SW 1271 (cell line): ENCODE measurements at regions not wholly inside any gene's neighbourhood (a gene's known extent, or its start where the extent isn't known, plus 50 kb on each side); places are given as distances from the start of the nearest gene placed in this dataset.

ENCODE experiments used
- DNase-seq, 2 experiments: peaks; one replicate each; lab custom pipeline; 2025; lab: John Stamatoyannopoulos, UW

DNA sequence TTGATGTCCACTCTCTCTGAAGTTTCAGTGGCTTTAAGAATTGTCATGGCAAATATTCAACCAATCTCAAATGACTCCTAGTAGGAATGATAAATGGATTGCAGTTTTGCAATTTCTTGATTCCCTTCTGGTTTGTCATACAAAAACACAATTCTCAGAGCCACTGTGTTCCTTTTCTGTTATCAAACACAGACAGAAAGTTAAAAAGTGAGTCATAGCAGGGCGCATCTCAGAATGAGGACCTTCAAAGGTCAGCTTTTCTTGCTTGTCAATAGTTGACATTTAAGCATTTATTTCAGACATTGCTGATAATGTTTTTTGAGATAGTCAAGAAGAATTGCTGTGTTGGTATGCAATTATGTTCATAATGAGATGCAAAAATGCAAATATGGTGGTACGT is 405.9 kb downstream of the NR2F2 start:
- no peak for DNase-seq

GRCh38 chr15:96737408-96737807 is 406.9 kb downstream of the NR2F2 start:
- DNase-seq, result no peak

- no peak for DNase-seq
Observed at GRCh38 chr15:96746665-96747064, 416.2 kb downstream of the NR2F2 start.

GRCh38 chr15:96747291-96747690 is 416.8 kb downstream of the NR2F2 start:
- DNase-seq, result no peak

DNA sequence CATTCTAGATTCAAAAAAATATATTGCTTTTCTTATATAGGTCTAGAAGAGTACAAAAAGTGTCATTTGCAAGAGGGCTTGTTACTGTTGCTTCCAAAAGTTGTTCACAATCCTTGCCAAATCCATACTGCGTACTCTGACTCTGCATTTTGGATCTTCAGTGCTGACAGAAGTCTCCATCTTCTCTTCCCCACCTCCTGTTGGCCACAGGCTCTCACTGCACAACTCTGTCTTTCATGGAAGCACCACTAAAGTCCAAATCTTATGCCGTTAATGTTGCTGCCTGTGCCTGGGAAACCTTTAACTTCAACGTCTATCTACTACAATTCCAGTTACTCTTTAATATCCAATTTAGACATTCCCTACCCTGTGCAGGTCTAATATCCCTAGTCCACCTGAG is 419.9 kb downstream of the NR2F2 start:
- DNase-seq, result no peak

GRCh38 chr15:96756146-96756545 is 425.6 kb downstream of the NR2F2 start:
- no peak for DNase-seq

GRCh38 chr15:96756656-96757055 is 426.2 kb downstream of the NR2F2 start:
- no peak for DNase-seq

DNA sequence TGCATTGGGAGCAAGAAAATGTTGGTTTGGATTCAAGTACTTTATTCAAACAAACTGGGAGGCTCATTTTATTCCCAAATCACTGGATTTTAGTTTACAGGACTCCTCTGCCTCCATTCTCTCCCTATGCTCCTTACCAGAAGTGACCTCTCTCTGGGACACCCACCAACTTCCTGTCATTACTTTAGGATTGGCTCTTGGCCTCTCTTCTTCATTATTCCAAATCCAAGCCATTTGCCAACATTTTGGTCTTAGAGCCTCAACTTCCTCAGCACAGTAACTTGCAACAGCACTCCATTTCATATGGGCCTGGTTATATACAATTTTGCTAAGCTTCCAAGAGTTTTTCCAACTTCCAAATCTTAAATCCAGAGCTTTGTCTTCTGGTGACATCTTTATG is 432.1 kb downstream of the NR2F2 start:
- DNase-seq, result no peak

- no peak for DNase-seq
Observed at GRCh38 chr15:96764501-96764900, 434.0 kb downstream of the NR2F2 start.

DNA sequence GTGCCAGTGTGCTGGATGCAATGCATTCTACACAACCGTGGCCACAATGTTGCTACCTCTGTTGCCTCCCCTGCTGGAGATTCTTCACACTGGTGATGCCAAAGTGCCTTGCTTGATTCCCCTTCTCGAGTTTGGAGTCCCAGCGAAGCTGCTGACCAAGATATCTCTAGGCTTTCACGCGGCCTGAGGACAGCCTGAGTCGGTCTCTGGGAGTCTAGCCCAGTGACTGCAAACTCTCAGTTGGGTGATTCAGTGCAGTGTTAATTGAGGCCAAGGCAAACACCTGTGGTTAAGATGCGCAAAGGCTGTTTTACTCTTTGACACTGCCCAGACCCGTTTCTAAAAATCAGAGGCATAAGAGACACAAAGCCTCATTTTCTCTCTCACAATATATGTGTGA is 434.4 kb downstream of the NR2F2 start:
- no peak for DNase-seq

GRCh38 chr15:96766366-96766765 is 435.9 kb downstream of the NR2F2 start:
- no peak for DNase-seq

DNA sequence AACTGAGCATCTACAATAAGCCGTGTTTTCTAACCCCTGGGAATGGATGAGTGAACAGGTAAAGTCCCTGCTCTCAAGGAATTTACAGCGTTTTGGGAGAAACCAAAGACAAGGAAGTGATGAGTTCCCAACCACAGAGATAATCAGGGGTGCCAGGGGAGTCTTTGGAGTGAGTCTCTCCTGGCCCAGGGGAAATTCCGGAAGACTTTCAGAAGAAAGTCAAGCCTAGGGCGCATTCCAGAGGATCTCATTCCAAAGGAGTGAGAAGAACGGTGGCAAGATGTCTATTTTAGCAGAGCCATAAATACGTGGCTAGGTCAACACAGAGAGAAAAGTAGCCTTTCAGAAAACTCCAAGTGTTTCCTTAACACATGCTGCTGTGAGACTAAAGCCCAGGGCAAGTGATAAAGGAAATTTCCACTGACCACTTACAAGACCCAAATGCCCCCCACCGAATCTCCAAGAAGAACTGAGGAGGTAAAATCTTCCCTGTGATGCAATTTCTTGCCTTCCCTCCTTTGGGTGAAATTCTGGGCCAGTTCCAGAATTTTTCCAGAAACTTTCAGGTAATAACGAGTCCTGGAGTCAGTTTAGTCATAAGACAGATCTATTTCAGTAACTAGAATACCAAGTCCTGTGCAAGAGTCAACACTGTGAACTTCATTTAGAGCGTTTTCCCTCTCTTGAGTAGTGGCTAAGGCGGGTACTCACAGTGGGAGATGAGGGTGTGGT is 437.4 kb downstream of the NR2F2 start:
- DNase-seq, result peak in 1 of 2 experiments; percentile 21

DNA sequence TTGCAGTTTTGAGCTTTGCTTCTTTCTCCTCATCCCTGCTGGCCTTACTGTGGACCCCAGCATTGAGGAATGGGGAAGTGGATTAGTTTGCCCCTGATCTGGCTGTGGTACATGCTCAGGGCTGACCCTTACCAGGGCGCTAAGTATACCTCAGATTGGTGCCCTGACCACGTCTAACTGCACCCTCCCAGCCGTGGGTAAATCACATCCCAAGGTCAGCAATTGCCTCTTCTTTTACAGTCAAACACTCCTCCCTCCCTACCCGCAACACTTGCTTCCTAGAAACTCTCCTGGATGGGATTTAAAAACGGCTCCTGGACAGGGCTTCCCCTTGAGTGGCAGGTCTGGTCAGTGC is 437.9 kb downstream of the NR2F2 start:
- no peak for DNase-seq

DNA sequence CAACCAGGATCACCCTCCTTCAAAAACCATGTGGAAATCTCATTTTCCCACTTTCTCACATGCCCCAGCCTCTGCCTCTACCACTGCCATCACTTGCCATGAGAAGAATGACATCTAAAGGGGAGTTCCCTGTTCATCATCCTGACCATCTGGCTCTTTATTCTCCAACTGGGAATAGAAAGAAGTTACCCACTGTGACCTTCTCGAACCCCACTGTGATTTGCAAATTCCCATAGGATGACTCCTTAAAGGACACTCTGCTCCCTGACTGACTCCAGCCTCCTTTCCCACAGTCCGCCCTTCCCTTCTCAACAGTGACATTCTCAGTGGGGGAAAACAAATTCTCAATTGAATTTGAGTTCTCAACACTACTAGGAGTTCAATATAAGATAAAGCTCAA is 440.5 kb downstream of the NR2F2 start:
- no peak for DNase-seq

DNA sequence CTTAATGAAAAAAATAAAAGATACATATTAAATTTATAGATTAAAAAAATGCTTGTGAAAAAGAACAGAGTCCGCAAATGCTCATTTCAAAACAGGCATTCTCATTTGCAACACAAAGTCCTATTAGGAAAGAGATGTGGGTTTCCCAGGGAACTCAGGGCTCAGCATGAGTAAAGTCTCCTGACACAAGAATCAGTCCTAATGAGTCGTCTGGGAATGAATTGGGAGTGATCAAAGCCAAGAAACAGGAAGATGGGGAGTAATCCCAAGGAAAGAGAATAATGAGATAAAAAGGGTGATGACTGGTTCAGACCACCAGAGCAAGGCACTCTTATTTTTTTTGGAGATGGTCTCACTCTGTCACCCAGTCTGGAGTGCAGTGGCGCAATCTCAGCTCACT is 443.7 kb downstream of the NR2F2 start:
- DNase-seq, result no peak

DNA sequence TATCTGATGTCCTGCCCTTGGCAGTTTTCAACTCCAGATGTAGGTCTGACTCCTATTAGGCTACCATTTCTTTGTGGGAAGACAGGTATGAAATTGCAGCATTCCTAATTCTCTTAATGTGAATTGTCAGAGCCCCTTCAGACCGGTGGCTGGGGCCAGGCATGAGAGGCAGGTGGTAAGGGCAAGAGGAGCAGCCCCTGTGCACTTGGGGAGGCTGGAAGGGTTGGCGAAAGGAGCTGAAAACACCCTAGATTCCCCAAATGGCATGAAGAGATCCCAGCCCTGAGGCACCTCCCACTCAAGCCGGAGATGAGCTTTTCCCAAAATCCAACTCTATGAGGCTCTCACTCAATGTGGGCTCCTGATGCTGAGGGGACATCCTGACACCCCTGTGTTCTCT is 453.2 kb downstream of the NR2F2 start:
- no peak for DNase-seq

GRCh38 chr15:96790004-96790403 is 459.5 kb downstream of the NR2F2 start:
- DNase-seq, result no peak

DNA sequence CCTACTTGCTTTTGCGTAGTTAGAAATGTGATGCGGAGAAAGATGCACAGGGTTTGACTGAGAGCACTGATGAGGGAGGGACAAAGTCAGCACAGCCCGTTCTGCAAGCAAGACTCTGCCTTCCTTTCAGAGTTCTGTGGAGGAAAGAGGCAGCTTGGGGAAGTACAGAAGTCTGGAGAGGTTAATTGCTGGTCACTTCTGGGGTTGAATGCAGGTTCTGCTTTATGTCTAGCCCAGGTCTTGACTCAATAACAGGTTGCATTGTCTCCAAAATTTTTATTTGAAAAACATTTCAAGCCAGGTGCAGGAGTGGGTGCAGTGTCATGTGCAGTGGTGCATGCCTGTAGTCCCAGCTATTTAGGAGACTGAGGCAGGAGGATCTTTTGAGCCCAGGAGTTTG is 461.7 kb downstream of the NR2F2 start:
- no peak for DNase-seq

- no peak for DNase-seq
Observed at GRCh38 chr15:96796841-96797240, 466.3 kb downstream of the NR2F2 start.

- no peak for DNase-seq
Observed at GRCh38 chr15:96801576-96802150, 471.2 kb downstream of the NR2F2 start.

- DNase-seq, result no peak
Observed at GRCh38 chr15:96802611-96803255, 472.2 kb downstream of the NR2F2 start.

GRCh38 chr15:96804754-96805153 is 474.3 kb downstream of the NR2F2 start:
- DNase-seq, result no peak

- no peak for DNase-seq
Observed at GRCh38 chr15:96807361-96807760, 476.9 kb downstream of the NR2F2 start.

DNA sequence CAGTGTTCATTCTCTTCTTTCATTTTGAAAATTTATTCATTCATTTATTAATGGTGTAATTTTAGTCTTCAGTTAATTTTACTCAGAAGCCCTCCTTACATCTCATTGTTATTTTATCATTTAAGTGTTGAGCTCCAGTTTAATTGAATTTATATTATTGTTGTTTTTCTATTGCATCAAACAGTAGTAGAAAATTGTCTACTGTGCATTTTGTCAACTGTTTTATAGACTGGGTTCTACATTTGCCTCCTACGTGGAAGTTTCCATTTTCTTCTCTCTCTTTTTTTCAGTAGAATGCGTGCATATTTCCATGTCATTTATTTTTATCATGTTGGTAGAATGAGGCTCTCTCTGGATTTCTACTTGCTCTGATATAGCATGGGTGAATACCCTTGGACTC is 487.4 kb downstream of the NR2F2 start:
- no peak for DNase-seq
